Posterior vena cava (tissue), 2 donors: ENCODE measurements at regions not wholly inside any gene's neighbourhood (a gene's known extent, or its start where the extent isn't known, plus 50 kb on each side); places are given as distances from the start of the nearest gene placed in this dataset.

Experiments used
- DNase-seq: peaks from one replicate; pipeline ENCODE4 v3.0.0-alpha.2; 2020; ENCODE audit warnings: low spot score
- intact Hi-C, 2 donors: fragments of 100-400 bp; cut with DNase I; formaldehyde crosslinking; loops; one replicate each; pipeline versions ENCODE4 v1.14.1 to v1.14.2; 2022 to 2023
- donor health status: DM: yes; HTN: yes; CAD: no.
- donor health status: DM: yes; HTN: yes; CAD: no.

DNA sequence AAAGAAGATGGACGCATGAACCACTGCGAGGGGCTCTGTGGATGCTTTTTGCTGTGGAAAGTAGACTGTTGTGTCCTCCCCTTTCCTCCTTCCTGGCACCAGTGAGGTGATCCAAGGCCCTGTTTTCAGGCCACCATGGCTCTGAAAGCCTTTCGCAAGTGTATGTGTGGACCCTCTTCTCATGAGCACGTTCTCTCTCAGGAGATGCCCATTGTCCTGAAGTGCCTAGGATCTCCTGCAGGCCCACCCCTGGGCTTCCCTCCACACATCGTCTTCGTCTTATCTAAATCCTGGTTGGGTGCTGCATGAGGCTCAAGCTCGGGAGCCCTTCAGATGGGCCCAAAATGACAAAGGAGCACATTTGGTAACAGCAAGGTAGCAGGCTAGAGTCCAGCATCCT lies 188.2 kb downstream of the PTPN20 start:
- intact Hi-C loops, result no loop called here
- no peak for DNase-seq

DNA sequence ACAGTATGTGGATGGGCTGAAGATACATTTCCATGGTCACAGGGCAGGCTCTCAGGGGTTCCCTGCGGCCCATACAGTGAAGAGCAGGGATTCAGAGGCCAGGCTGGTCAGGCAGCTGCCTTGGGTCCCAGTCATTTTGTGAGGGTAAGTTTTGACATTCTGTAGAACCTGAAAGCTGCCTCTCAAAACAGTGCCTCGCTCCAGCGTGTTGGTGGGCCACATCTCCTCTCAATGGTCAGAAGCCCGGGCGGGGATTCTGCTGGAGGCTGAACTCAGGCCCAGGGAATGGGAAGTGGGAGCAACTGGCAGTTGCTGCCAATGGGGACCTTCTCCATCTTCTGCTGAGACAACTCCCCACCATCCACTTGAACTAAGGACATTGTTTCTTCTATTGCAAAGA lies 190.0 kb downstream of the PTPN20 start:
- intact Hi-C loops, result no loop called here
- no peak for DNase-seq

DNA sequence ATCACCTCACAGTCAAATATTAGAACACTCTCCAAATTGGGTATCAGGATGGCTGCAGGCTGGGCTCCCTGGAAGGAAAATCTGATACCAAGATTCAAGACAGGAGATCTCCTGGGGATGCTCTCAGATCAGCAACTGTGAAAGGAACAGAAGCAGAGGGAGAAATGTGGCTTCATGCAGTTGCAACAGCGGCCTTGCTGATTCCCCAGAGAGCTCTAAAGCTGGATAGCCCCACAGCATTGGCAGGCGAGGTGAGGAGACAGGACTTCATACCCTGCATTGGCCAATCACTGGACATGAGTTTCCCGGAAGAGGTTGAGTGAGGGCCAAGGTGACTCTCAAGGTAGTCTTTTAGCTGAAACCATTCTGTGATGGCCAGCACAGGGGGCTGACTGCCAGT lies 190.6 kb downstream of the PTPN20 start:
- no peak for DNase-seq
- intact Hi-C loops, result no loop called here

DNA sequence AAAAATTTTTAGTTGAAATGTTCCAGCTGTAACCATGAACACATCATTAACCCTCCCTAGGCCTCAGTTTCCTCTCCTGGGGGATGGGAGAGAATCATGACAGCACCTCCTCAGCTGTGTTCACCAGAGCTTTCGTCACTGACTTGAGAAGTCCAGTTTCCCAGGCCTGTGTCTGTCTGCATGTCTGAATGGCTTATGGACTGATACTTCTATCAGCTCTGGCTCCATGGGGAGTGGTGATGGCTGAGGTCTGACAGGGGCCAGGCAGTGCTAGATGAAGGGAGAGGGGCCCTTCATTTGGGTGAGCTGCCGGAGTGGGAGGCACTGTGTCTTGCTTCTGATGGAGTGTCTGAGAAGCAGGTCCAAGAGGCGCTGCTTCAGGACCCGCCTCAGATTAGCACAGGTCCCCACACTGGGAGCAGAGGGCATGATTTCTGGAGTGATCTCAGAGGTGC lies 192.9 kb downstream of the PTPN20 start:
- DNase-seq, result no peak

DNA sequence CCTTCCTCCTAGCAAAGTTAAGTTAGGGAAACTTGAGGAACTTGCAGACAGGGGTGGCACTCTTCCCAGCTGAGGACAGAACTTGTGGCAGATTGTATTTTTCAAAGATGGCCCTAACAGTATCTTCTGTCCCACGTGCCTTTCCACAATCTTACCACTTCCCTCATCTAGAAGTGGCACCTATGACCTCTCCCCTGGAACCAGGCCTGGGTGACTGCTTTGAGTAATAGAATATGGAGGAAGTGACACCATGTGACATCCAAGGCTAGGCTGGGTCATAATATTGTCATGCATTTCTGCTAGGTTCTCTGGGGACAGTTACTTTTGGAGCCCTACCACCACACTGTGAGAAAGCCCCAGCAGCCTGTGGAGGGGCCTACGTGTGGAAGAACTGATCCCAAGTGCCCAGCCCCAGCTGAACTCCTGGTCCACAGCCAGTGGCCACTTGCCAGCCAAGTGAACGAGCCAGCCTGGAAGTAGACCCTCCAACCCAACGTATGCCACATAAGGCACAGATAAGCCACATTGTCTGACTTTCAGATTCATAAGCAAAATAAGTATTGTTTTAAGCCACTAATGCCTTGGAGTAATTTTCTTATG lies 193.7 kb downstream of the PTPN20 start:
- DNase-seq, result no peak
- intact Hi-C loops, result no loop called here

More for the DNA sequence above, 192.9 kb downstream of the PTPN20 start:
- intact Hi-C loops, result no loop called here

- intact Hi-C loops, result no loop called here
- DNase-seq, result no peak
Measured at GRCh38 chr10:47107007-47107747, 192.8 kb upstream of the GDF10 start.

- DNase-seq, result no peak
- intact Hi-C loops, result no loop called here
Measured at GRCh38 chr10:47109906-47110305, 190.1 kb upstream of the GDF10 start.

DNA sequence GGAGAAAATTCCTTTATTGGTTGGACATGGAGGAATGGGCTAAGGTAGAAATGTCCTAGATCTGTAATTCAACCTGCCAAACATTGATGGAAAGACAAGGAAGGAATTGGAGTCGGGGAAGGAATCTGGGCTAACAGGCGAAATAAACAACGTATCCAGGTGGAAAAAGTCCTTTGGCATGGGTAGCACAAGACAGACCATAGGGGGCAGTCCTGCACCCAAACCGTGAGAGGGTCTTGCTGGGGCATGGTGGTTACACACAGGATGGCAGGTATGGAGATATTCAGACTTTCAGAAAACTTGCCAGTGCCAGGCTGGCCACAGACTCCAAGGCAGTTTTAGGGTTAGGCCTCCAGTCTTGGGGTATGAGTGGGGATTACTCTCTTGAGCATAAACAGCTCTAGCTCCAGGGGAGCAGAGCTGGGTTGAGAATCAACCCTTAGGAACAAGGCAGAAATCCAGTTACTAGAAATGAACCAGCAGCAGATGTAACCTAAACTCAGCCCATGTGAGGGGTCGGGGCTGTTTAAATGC lies 188.6 kb upstream of the GDF10 start:
- DNase-seq, result no peak
- intact Hi-C loops, result no loop called here

GRCh38 chr10:47112612-47113011 lies 187.4 kb upstream of the GDF10 start:
- no peak for DNase-seq
- intact Hi-C loops, result no loop called here

DNA sequence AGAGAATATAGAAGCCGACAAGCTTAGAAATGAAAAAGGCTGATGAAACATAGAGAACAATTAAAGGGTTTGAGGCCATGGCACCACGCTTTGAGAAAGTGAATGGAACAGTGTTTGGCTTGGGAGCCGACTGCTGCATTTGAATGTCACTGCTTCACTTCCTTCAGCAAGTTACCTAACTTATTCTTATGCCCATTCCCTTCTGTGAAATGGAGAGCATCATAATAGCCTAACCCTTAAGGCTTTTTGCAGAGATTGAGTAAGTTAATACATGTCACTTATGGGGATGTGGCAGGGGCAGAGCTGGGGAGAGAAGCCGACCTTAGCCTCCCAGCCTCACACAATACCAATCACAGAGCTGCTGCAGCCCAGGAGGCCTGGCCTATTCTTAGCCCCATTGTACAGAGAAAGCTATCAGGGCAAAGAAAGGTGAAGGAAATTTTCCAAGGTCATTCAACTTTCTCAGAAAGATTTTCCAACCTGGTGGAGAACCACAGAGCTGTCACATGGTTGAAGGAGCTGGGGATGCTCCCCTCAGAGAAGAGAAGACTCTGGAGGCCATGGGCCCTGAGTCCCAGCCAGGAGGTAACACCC lies 186.0 kb upstream of the GDF10 start:
- no peak for DNase-seq
- intact Hi-C loops, result no loop called here

DNA sequence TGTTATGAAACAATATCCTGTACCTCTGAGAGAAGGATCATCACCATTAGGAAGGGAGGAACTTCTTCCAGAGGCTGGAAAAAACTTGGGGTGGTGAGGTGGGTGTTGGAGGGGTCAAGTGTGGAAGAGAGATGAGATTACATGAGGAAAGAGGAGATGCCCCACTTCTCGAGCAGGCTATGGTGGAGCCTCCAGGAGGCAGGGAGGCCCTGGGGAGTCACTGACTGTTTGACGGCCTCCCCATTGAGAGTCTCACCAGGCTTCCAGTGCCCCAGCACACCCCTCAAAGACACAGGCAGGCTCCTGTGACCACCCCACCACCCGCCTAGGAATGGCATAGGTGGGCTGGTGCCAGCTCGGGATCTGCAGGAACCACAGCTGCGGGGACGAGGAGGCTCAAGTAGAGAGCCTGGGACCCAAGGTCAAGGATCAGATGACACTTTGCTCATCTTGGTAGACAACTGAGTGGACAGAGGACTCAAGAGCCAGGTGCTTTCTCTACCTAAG lies 185.3 kb upstream of the GDF10 start:
- DNase-seq, result no peak
- intact Hi-C loops, result no loop called here

DNA sequence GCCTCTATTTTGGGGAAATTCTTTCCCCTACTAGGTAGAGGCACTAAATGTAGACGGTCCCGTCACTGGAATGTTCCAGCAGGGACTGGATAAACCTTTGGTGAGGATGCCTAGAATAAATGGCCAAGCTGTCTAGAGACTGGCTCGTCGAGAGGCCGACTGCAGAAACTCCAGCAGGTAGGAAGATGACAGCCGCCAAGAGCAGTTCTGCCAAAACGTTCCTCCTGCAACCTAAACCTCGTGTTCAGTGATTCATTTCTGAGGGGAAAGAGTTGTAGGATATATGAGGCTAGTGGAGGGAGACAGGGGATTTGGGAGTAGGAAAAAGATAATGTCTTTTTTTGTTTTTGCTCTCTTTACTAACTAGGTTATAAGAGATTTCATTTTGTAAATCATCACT lies 184.7 kb upstream of the GDF10 start:
- no peak for DNase-seq
- intact Hi-C loops, result no loop called here

GRCh38 chr10:47116445-47116844 lies 183.6 kb upstream of the GDF10 start:
- DNase-seq, result no peak
- intact Hi-C loops, result no loop called here

GRCh38 chr10:47118326-47118725 lies 181.7 kb upstream of the GDF10 start:
- no peak for DNase-seq
- intact Hi-C loops, result no loop called here

- DNase-seq, result no peak
- intact Hi-C loops, result no loop called here
Measured at GRCh38 chr10:47121336-47121735, 178.7 kb upstream of the GDF10 start.

DNA sequence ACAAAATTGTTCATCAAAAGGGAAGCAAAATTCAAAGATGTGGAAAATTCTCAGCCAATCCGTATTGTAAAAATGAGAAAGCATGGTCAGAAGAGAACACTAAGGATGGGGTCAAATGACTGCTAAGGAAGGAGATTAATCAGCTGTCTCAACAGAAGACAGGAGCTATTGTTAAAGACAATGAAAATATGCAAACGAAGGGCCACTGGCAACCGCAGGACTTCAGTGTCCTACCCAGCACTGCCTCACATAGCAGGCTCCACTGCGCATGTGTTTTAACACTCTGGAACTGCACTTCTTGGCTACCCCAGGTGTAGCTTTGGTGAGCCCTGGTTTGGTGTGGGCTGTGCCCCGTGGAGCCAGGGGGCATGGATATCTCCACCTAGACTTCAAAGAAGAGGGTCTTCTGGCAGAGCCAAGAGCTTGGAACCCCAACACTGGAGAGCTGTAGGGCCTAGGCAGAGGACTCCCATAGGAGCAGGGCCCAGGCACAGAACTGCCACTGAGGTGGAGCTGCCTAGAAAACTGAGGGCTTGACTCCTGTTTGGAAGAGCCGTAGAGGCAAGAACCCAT lies 176.2 kb upstream of the GDF10 start:
- intact Hi-C loops, result no loop called here
- no peak for DNase-seq

GRCh38 chr10:47127188-47127785 lies 172.7 kb upstream of the GDF10 start:
- no peak for DNase-seq
- intact Hi-C loops, result no loop called here

DNA sequence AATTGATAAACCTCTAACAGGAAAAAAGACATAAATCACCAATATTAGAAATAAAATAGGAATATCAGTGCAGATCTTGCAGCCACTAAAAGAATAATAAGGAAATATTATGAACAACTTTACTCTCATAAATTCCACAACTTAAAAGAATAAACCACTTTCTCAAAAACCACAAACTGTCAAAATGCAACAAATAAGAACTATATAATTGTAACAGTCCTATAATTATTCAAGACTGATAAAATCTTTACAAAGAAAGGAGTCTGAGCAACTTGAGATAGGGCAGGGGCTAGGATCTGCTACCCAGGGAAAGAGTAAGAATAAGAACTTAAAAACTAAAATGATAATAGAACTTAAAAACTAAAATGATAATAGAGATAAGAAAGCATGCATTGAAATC lies 169.5 kb upstream of the GDF10 start:
- DNase-seq, result no peak
- intact Hi-C loops, result no loop called here

DNA sequence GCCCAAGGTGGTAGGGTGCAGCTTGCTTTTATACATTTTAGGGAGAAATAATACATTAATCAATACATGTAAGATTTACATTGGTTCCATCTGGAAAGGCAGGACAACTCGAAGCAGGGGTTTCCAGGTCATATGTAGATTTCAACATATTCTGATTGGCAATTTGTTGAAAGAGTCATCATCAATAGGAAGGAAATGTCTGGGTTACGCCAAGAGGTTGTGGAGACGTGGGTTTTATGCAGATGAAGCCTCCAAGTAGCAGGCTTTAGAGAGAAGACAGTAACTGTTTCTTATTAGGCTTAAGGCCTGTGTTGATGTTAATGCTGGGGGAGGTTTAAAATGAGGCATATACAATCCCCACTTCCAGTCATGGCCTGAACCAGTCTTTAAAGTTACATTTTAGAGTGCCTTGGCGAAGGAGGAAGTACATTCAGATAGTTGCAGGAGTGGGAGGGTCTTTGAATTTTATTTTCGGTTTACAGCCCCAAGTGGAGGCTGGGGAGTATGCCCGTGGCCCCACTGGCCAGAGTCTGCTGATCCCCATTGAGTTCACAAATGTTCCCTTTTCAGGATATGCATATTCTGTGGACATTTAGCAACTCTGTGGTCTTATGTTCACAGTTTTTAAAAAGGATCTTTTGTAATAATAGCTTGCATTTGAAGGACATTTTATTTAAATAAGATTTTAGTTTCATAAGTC lies 166.0 kb upstream of the GDF10 start:
- intact Hi-C loops, result no loop called here

More for the DNA sequence above, 166.0 kb upstream of the GDF10 start:
- DNase-seq, result no peak
